ENCODE measurements at regions not wholly inside any gene's neighbourhood (a gene's known extent, or its start where the extent isn't known, plus 50 kb on each side); places are given as distances from the start of the nearest gene placed in this dataset.
"Not testable (repeated sequence)": the region's sequence is repeated elsewhere in the genome, so short reads cannot be mapped to it uniquely, and the experiment has no call there.

DNA sequence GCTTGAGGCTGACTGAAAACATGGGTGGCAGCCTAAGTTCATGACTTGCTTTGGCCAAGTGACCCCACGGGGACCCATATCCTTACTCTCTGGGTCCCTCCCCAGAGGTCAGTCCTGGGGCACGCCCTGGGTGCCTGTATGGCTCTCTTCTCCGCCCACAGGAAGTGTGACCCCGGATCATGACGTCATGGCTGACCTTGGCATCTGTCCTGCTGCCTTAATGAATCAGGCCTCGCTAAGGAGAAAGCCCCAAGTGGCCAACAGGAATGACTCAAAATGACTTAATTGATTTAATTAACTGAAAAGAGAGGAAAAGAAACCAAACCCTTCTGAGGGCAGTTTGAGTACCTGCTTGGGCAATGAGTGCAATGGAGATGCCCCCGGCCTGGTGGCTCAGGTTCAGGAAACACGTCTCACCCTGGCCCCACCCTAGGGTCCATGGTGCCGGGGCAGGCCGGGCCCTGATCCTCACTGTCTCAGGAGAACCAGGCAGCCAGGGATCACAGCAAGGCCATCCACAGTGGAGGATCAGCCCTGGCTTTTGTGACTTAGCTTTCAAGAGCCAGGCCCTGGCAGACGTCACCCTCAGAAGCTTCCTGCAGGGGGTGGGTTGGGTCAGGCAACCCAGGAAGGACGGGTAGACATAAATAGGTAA lies 112.0 kb downstream of the CYP26B1 start:
- Histone ChIP-seq H3K4me3 (no peak overlapping the region), H3K36me3 (no peaks in the 10 kb centered on the region), H3K27me3 (no peaks in the 10 kb centered on the region), H3K9me3 (no peaks in the 10 kb centered on the region)
- peak; percentile 69 for DNase-seq

DNA sequence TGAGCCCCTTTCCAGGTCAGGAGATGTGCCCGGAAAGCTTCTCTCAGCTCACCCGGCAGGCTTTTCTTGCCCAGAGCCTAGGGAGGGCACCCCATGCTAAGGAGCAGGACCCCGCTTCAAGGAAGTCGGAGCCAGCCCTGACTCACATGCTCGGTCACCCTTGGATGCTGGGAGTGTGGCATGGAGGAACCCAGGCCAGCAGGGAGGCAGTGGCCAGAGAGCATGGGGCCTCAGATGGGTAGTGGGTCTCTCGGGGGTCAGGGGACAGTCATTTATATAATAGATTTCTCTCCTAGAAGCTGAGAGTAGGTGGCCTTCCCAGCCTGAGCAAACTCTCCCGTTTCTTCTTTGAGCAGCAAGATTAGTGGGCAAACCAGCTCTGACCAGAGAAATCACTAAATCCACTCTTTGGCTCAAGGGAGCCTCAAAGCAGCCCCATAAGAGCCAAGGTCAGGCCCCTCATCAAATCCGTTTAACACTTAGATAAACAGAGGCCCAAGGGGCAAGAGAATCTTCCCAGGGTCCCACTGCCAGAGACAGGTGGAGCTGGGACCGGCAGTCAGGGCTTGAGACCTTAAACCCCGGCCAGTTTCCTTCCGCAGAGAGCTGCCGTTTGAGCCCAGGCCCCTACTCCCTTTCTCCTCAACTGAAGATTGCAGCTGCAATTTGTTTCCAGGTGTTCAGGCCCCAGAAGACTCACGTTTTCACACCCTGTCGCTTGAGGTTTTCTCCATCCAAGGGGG lies 113.1 kb downstream of the CYP26B1 start:
- Histone ChIP-seq H3K9me3 (no peaks in the 10 kb centered on the region), H3K4me3 (no peak overlapping the region), H3K36me3 (no peaks in the 10 kb centered on the region), H3K27me3 (no peaks in the 10 kb centered on the region)
- DNase-seq: no peak

DNA sequence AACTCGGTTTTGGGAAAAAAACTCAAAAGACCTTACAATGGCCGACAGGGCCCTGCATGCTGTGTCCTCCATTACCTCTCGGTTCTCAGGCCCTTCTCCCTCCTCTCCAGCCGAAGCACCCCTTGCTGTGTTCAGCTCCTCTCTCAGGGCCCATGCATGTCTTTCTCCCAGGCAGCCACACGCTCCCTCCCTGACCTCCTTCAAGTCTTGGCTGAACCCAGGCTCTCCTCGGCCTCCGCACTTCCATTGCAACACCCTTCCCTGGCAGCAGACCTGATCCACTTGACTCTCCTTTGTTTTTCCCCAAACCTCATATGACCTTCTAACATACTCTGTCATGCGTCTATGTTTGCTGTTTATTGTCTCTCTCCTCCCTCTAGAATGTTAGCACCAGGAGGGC lies 114.0 kb downstream of the CYP26B1 start:
- DNase-seq: no peak
- Histone ChIP-seq H3K4me3 (no peak overlapping the region), H3K36me3 (no peaks in the 10 kb centered on the region), H3K9me3 (no peaks in the 10 kb centered on the region), H3K27me3 (no peaks in the 10 kb centered on the region)

DNA sequence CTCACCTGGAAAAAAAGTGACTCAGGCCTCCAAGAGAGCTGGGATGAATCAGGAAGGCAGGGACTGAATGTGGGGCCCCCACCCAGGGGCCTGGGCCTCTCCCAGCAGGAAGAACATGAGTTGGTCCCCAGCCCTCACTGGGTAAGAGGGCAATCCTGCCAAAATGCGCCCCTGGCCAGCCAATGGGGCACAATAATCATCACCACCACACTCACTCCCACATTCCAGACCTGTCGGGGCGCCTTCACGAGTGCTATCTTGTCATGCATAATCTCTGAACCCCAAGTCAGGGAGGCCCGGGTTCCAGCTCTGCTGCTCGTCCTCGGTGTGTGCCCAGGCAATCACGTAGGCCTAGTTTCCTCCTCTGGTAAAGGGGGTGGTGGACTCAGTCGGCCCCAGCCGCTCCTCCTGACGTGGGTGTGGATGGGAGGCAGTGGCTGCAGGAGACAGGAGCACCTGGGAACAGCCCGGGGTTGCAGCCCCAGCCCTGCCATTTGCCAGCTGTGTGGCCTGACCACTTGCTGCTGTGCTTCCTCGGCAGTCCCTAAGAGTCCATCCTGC lies 115.1 kb downstream of the CYP26B1 start:
- Histone ChIP-seq H3K27me3 (no peaks in the 10 kb centered on the region), H3K36me3 (no peaks in the 10 kb centered on the region), H3K4me3 (no peak overlapping the region), H3K9me3 (no peaks in the 10 kb centered on the region)
- no peak for DNase-seq

DNA sequence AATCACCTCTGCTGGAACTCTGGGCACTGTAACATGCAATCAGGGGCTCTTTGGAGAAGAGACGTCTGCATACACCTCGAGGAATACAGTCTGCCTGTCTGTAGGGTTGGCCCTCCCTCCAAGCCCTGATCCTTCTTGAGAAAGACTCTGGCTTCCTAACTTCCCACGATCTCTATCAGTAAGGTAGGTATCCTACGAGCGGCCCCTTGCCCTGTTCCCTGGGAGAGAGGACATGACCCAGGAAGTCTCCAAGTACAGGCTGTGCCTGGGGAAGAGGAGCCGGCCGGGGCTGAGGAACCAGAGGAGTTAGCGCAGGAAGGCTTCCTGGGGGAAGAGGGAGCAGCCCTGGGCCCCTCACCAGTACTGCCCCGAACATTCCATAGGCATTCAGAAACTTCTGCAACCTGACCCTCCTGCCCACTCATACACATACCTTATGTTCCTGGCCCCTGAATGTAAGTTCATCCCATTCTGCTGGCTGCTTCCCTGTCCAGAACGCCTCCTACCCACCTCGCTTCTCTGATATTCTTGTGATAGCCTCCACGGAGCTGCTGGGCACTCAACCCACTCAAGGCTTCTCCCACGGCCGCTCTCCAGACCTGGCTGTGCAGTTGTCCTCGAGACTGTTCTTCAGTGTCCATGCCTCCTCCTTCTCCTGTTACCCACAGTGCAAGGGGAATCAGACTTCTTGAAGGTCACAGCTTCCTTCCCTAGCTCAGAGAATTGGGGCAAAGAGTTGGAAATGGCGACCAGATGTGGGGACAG lies 116.1 kb downstream of the CYP26B1 start:
- no peak overlapping the region for H3K4me3 ChIP-seq
- DNase-seq: no peak
- H3K36me3 ChIP-seq: no peaks in the 10 kb centered on the region
- no peaks in the 10 kb centered on the region for H3K27me3 ChIP-seq
- H3K9me3 ChIP-seq: no peaks in the 10 kb centered on the region

DNA sequence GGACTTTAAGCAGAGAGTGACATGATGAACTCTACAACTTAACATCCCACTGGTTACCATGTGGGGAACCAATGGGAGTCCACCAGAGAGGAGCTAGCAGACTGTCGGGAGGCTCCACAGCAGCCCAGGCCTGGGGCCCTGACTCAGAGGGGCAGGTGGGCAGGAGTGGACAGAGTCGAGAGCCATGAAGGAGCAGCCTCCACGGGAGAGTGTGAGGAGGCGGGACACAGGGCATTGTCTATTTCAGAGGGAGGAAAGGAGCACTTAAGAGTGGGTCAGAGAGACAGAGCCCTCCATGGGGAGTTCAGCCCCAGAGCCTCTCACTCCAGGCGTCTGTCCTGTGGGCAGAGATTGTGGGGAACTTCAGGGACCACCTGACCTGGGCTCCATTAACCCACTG lies 118.7 kb downstream of the CYP26B1 start:
- H3K4me3 ChIP-seq: no peak overlapping the region
- no peak for DNase-seq
- H3K36me3 ChIP-seq: no peaks in the 10 kb centered on the region
- H3K9me3 ChIP-seq: no peaks in the 10 kb centered on the region
- no peaks in the 10 kb centered on the region for H3K27me3 ChIP-seq

DNA sequence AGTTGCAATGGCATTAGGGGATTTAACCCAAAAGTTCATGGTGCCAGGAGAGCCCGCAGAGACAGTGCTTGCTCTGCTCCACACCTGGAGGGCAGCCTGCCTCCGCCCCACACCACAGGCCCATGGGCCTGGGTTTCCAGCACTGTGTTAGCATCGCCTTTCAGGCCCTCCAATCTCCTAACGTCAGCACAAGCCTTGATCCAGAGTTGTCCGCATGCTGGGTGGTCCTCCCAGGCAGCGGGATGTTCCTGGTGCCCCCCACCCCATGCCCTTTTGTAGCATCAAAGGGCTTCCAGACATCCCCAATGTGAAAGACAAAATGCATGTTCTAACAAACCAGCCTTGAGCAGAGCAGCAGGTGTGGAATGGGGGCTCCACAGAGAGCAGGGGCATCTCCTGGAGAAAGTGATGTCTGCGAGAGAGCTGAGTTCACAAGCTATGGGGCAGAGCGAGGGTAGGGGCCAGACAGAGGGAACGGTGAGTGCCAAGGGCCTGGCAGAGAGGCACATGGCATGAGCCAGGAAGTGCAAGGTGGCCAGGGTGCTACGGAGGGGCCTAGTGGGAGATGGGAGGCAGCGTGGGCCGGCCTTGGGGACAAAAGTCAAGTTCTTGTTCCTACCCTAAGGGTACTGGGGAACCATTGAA lies 119.2 kb downstream of the CYP26B1 start:
- H3K27me3 ChIP-seq: no peaks in the 10 kb centered on the region
- DNase-seq: no peak
- no peak overlapping the region for H3K4me3 ChIP-seq
- no peaks in the 10 kb centered on the region for H3K9me3 ChIP-seq
- no peaks in the 10 kb centered on the region for H3K36me3 ChIP-seq

DNA sequence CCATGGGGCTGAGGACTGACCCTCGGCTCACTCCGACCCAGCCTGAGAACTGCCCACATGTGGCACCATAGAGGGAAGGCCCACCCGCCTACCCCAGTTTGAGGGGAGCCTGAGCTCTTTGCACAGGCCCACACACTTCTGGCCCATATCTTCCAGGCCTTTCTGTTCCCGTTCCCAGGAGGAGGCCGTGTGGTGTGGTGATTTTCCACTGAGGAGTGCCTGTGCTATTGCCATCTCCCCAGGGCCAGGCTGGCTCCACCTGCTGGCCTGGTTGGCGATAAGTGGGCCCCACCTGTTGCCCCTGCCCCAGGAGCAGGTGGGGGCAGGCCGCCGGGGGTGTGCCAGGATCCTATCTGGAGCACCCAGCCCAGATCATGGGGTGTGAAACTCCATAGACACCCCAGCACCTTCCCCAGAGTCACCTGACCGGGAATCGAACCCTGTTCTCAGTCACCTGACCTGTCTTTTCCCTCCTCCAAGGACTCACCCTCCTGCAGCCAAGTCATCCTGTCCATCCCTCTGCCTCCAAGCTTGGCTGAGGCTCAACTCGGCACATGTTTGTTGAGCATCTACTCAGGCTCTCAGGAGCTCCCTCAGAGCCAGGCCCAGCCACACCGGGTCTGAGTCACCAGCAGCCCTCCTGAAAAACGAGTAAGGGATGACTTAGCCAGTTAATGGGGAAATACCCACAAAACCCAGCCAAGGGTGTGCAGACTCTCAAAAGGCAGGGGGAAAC lies 120.1 kb downstream of the CYP26B1 start:
- Histone ChIP-seq H3K27me3 (no peaks in the 10 kb centered on the region), H3K4me3 (no peak overlapping the region), H3K36me3 (no peaks in the 10 kb centered on the region), H3K9me3 (no peaks in the 10 kb centered on the region)
- DNase-seq: peak; percentile 66

DNA sequence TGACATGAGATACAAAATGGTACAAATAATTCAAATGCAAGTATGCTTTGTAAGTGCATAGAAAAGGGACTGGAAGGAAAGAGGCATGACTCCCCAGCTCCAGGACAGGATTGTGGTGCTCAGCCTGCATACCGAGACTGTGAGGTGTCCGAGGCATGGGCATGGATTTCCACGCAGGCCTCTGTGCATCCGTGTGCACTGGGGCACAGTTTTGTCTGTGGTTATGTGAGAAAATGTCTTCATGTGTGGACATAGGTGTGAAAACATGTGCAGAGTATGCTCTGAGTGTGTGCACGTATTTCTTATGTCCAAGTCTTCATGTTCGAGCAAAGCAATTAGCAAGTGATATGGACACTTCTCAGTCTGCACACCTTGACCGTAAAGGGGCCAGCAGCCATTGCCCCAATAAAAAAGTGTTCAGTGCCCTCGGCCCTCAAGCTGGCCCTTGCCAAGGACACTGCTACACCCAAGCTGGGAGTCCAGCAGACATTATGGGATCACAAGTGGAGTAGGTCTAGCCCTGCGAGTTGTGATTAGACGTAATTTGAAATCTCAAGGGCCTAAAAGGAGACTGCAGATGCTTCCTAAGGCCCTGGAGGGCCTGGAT lies 120.7 kb downstream of the CYP26B1 start:
- Histone ChIP-seq H3K27me3 (no peaks in the 10 kb centered on the region), H3K4me3 (no peak overlapping the region), H3K9me3 (no peaks in the 10 kb centered on the region), H3K36me3 (no peaks in the 10 kb centered on the region)
- no peak for DNase-seq

DNA sequence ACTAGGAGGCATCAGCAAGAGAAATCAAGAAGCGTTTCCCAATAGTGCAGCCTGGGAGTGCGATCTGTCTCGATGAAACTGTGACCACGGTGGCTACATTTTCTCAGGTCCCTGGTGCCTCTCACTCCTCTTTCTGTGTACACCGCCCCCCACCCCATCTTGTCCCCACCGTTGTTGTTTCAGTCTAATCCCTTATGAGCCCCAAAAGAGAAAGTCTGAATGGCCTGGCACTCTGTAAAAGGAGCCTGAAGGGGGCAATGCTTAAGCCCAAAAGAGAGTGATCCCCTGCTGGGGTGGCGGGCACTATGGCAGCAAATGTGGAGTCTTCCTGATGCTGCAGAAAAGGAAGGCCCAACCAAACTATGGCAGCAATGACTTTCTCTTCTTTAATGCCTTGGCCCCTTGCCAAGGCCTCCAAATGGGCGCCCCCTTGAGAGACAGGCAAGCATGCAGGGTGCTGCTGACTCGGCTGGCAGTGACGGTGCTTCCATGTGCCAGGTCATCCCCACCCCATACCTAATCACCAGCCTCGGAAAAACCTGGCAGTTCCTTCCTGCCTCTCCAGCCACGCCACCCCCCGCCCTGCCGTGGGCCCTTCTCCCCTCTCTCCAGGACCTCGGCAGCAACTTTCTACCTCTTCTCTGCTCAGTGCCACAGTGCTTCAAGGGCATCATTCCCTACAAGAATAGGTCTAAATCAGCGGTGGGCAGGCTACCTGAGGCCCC lies 123.0 kb downstream of the CYP26B1 start:
- Histone ChIP-seq H3K9me3 (no peaks in the 10 kb centered on the region), H3K27me3 (no peaks in the 10 kb centered on the region), H3K36me3 (no peaks in the 10 kb centered on the region), H3K4me3 (no peak overlapping the region)
- DNase-seq: peak; percentile 39

DNA sequence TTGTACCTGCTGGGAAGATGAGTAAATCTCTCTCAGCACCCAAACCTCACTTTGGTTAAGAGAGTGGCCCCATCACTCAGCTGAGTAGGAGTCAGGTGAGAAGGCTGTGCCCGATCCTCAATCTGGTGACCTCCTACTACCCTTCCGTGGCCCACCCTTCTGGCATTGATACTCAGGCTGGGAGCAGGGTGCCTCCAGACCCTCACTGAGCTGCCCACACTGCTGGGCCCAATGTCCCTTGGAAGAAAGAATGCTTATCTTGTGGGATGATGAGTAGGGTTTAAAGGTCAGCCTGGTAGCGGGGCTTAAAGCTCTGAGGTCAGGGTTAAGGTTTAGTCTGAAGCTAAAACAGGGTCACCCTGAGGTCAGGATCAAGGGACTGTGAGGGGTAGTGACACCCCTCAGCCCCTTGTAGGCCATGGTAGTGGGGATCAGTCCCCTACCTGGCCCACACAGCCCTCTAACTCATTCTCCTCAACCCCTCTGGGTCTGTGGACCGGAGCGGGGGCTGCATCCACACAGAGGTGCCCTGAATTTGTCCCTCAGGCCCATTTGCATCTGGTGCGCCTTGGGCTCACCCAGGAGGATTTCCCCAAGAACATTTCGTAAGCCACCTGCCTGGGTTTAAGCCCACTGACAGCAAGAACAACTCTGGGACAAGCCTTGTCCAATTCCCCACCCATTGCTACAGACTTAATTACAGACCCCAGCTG lies 123.8 kb downstream of the CYP26B1 start:
- DNase-seq: no peak
- no peaks in the 10 kb centered on the region for H3K9me3 ChIP-seq
- H3K36me3 ChIP-seq: no peaks in the 10 kb centered on the region
- H3K4me3 ChIP-seq: no peak overlapping the region
- no peaks in the 10 kb centered on the region for H3K27me3 ChIP-seq

DNA sequence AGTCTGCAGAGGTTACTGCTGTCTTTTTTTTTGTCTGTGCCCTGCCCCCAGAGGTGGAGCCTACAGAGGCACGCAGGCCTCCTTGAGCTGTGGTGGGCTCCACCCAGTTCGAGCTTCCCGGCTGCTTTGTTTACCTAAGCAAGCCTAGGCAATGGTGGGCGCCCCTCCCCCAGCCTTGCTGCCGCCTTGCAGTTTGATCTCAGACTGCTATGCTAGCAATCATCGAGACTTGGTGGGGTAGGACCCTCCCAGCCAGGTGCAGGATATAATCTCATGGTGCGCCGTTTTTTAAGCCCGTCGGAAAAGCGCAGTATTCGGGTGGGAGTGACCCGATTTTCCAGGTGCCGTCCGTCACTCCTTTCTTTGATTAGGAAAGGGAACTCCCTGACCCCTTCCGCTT lies 126.3 kb downstream of the CYP26B1 start:
- not testable (repeated sequence) for DNase-seq, H3K36me3 ChIP-seq, H3K9me3 ChIP-seq, H3K4me3 ChIP-seq, H3K27me3 ChIP-seq

DNA sequence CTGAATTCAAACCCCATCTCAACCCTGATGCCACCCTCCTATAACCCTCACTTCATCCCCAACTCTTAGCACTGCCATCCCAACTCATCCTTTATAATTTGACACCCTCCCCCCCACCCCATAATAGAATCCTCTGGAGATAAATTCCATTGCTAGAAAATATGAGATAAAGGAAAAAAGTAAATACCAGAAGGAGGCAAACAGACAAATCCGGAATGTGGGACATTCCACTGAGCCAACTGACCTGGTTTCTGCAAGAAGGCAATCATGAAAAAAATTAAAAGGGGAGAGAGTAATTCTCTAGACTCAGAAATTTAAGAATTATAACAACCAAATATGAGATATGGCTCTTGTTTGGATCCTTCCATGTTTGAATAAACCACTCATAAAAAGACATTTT lies 132.4 kb downstream of the CYP26B1 start:
- no peak for DNase-seq
- H3K4me3 ChIP-seq: no peak overlapping the region
- H3K9me3 ChIP-seq: no peaks in the 10 kb centered on the region
- H3K27me3 ChIP-seq: no peaks in the 10 kb centered on the region
- H3K36me3 ChIP-seq: no peaks in the 10 kb centered on the region

DNA sequence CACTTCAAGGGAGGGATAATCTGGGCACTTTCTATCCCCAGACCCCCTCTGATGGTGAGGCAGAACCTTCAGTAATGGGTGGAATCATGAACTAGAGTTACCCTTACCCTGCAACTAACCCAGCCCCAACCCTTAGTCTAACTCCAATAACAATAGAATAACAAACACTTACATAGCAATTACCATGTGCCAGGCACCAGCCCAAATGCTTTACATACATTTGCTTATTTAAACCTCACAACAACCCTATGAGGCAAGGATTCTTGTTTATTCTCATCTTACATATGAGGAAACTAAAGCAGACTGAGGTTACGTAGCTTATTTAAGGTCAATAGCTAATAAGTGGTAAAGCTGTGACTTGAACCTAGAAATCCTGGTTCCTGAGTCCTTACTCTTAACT lies 132.8 kb downstream of the CYP26B1 start:
- Histone ChIP-seq H3K9me3 (no peaks in the 10 kb centered on the region), H3K36me3 (no peaks in the 10 kb centered on the region)

DNA sequence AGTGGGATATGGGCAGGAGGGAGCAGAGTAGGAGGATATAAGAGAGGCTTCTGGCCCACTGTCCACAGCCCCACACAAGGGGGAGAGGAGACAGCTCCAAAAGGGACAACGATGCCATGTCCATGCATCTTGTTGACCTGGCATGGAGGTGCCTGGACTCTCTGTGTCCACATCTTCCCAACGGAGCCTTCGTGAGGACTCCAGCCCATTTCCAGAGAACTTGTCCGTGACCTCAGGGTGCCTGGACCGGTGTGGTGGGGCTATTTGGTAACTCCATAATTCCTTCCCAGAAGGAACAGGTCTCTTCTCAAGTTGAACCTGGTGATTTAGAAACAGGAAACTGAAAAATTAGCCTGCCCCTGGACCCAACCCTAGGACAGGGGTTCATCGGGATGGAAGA lies 133.9 kb downstream of the CYP26B1 start:
- Histone ChIP-seq H3K27me3 (no peaks in the 10 kb centered on the region), H3K36me3 (no peaks in the 10 kb centered on the region), H3K9me3 (no peaks in the 10 kb centered on the region), H3K4me3 (no peak overlapping the region)
- DNase-seq: no peak

More for the DNA sequence above, 132.8 kb downstream of the CYP26B1 start:
- Histone ChIP-seq H3K27me3 (no peaks in the 10 kb centered on the region), H3K4me3 (no peak overlapping the region)
- DNase-seq: no peak
